K562 (cell line): ENCODE measurements at regions not wholly inside any gene's neighbourhood (a gene's known extent, or its start where the extent isn't known, plus 50 kb on each side); places are given as distances from the start of the nearest gene placed in this dataset.

Experiments
- ZHX1 ChIP-seq: fragments of 150-350 bp; conservative IDR thresholded peaks from 2 replicates; pipeline ENCODE4 v1.6.1; 2014; ENCODE audit warnings: low read length
- ZNF140 ChIP-seq: fragments of 250-450 bp; sonication (Bioruptor Pico); IDR thresholded peaks from 2 replicates; pipeline ENCODE4 v1.8.0; 2021; ENCODE audit warnings: moderate library complexity, mild to moderate bottlenecking, inconsistent platforms

- TF ChIP-seq ZNF140 (CRISPR knock-in tag) (no peak), ZHX1 (no peak)
Observed at GRCh38 chr10:130958003-130958402, 353.5 kb downstream of the TCERG1L start.
